ENCODE measurements at regions not wholly inside any gene's neighbourhood (a gene's known extent, or its start where the extent isn't known, plus 50 kb on each side); places are given as distances from the start of the nearest gene placed in this dataset.

- intact Hi-C loops (cut with DNase I; ENCODE audit: low total_unique reads), result loop anchor here (10.0 kb wide), 1 partner anchor 523 kb away; no protein-coding TSS in a partner anchor
- DNase-seq, result peak; percentile 71 to 74
- peak in 3 of 7 experiments; percentile 17 to 52 (median 35) for TF ChIP-seq CTCF (IDR thresholded peaks at IDR 0.05)
- no peak for TF ChIP-seq POLR2AphosphoS5 (IDR thresholded peaks at IDR 0.05)
- WGBS, 5 donors, result 27 to 63% (median 38%) methylated on average over 6 to 7 of the region's 7 CpGs
- Histone ChIP-seq H3K27ac (no peak overlapping the region), H3K4me3 (no peak overlapping the region), H3K36me3 (no peaks in the 10 kb centered on the region), H3K9me3 (no peaks in the 10 kb centered on the region), H3K4me1 (no peaks in the 10 kb centered on the region), H3K27me3 (no peaks in the 10 kb centered on the region)
These were observed 155.4 kb downstream of the URB2 start for GRCh38 chr1:229781453-229781852.

- Histone ChIP-seq H3K9me3 (no peaks in the 10 kb centered on the region), H3K4me1 (no peaks in the 10 kb centered on the region), H3K36me3 (no peaks in the 10 kb centered on the region), H3K27ac (no peak overlapping the region), H3K4me3 (no peak overlapping the region), H3K27me3 (no peaks in the 10 kb centered on the region)
- TF ChIP-seq CTCF (IDR thresholded peaks at IDR 0.05) (no peak), EP300 (IDR thresholded peaks at IDR 0.05) (no peak), POLR2AphosphoS5 (IDR thresholded peaks at IDR 0.05) (no peak), POLR2A (IDR thresholded peaks at IDR 0.05) (no peak)
- DNase-seq, result no peak
- 86 to 100% (median 91%) methylated on average over 1 of the region's 1 CpG for WGBS, 5 donors
- intact Hi-C loops (cut with DNase I; ENCODE audit: low total_unique reads), result loop anchor here (10.0 kb wide), 1 partner anchor 522 kb away; no protein-coding TSS in a partner anchor
These were observed 156.4 kb downstream of the URB2 start for GRCh38 chr1:229782469-229782868.

- TF ChIP-seq EP300 (IDR thresholded peaks at IDR 0.05) (no peak), POLR2A (IDR thresholded peaks at IDR 0.05) (no peak), CTCF (IDR thresholded peaks at IDR 0.05) (no peak), POLR2AphosphoS5 (IDR thresholded peaks at IDR 0.05) (no peak)
- intact Hi-C loops (cut with DNase I; ENCODE audit: low total_unique reads), result loop anchor here (10.0 kb wide), 1 partner anchor 520 kb away; no protein-coding TSS in a partner anchor
- no peak for DNase-seq
These were observed 158.8 kb downstream of the URB2 start for GRCh38 chr1:229784834-229785233.

GRCh38 chr1:229786974-229787610, 161.0 kb downstream of the URB2 start:
- Histone ChIP-seq H3K27ac (no peak overlapping the region), H3K36me3 (no peaks in the 10 kb centered on the region), H3K9me3 (peaks cover 2 to 16% (median 9%) of the 10 kb centered on the region in 4 donors), H3K4me1 (no peaks in the 10 kb centered on the region), H3K4me3 (no peak overlapping the region), H3K27me3 (no peaks in the 10 kb centered on the region)
- WGBS, 5 donors, result 86 to 96% (median 93%) methylated on average over 3 of the region's 3 CpGs
- no peak for TF ChIP-seq EP300 (IDR thresholded peaks at IDR 0.05)
- TF ChIP-seq CTCF (IDR thresholded peaks at IDR 0.05), result no peak
- TF ChIP-seq POLR2AphosphoS5 (IDR thresholded peaks at IDR 0.05), result no peak
- TF ChIP-seq POLR2A (IDR thresholded peaks at IDR 0.05), result no peak
- intact Hi-C loops (cut with DNase I; ENCODE audit: low total_unique reads), result loop anchor here (10.0 kb wide), 1 partner anchor 518 kb away; no protein-coding TSS in a partner anchor
- DNase-seq, result no peak

More at GRCh38 chr1:229784834-229785233, 158.8 kb downstream of the URB2 start:
- no peaks in the 10 kb centered on the region for H3K9me3 ChIP-seq
- WGBS, 5 donors, result 64 to 71% (median 67%) methylated on average over 1 of the region's 1 CpG
- H3K27ac ChIP-seq, result no peak overlapping the region
- no peak overlapping the region for H3K4me3 ChIP-seq
- no peaks in the 10 kb centered on the region for H3K27me3 ChIP-seq
- H3K4me1 ChIP-seq, result no peaks in the 10 kb centered on the region
- no peaks in the 10 kb centered on the region for H3K36me3 ChIP-seq

All from stomach (tissue), 8 donors.